GM23338 (cell line): ENCODE measurements at regions not wholly inside any gene's neighbourhood (a gene's known extent, or its start where the extent isn't known, plus 50 kb on each side); places are given as distances from the start of the nearest gene placed in this dataset.

Source experiments
- ATAC-seq: fragments of 200-7000 bp; cut with Tn5 transposase; 3 replicates; pipeline ENCODE4 v1.9.1; 2020
- DNase-seq: peaks from one replicate; pipeline ENCODE4 v3.0.0-alpha.2; 2015; ENCODE audit warnings: low spot score
- H2AFZ ChIP-seq: fragments of 200-600 bp; sonication (generic); 2 replicates; pipeline ENCODE4 v1.8.0; 2016; ENCODE audit warnings: antibody characterized with exemption, mild to moderate bottlenecking, moderate library complexity
- H3F3A ChIP-seq: fragments of 200-600 bp; sonication (generic); replicated peaks from 2 replicates; pipeline ENCODE4 v1.8.0; 2017; ENCODE audit warnings: antibody characterized with exemption, mixed run types, low read depth
- H3K27ac ChIP-seq: fragments of 200-600 bp; sonication (generic); 2 replicates; pipeline ENCODE4 v1.6.1; 2016; ENCODE audit warnings: low read depth
- H3K27me3 ChIP-seq: fragments of 200-600 bp; sonication (generic); 2 replicates; pipeline ENCODE4 v1.8.0; 2016; ENCODE audit warnings: mild to moderate bottlenecking, mixed run types, moderate library complexity; ENCODE audit not compliant: insufficient read depth
- H3K36me3 ChIP-seq: fragments of 200-600 bp; sonication (generic); 2 replicates; pipeline ENCODE4 v1.8.0; 2016; ENCODE audit warnings: mild to moderate bottlenecking; ENCODE audit not compliant: insufficient read depth
- H3K4me1 ChIP-seq: fragments of 200-600 bp; sonication (generic); 2 replicates; pipeline ENCODE4 v1.8.0; 2016; ENCODE audit warnings: mild to moderate bottlenecking, moderate library complexity; ENCODE audit not compliant: insufficient read depth
- H3K4me2 ChIP-seq: fragments of 200-600 bp; sonication (generic); 2 replicates; pipeline ENCODE4 v1.7.1; 2017; ENCODE audit warnings: mixed run types
- H3K4me3 ChIP-seq: fragments of 200-600 bp; sonication (generic); 2 replicates; pipeline ENCODE4 v1.6.1; 2016; ENCODE audit warnings: mixed run types
- H3K79me2 ChIP-seq: fragments of 200-600 bp; sonication (generic); replicated peaks from 2 replicates; pipeline ENCODE4 v1.8.0; 2017; ENCODE audit warnings: mild to moderate bottlenecking; ENCODE audit not compliant: insufficient read depth
- H3K9me2 ChIP-seq: fragments of 200-600 bp; sonication (generic); 2 replicates; pipeline ENCODE4 v1.8.0; 2017; ENCODE audit not compliant: insufficient read depth
- H4K20me1 ChIP-seq: fragments of 200-600 bp; sonication (generic); replicated peaks from 2 replicates; pipeline ENCODE4 v1.8.0; 2017; ENCODE audit warnings: mild to moderate bottlenecking; ENCODE audit not compliant: insufficient read depth
- H3K27ac Mint-ChIP-seq: 2 replicates; pipeline ENCODE4 v1.8.0; 2020; ENCODE audit warnings: inconsistent platforms, mild to moderate bottlenecking, moderate library complexity, mixed read lengths
- H3K27me3 Mint-ChIP-seq: 3 replicates; pipeline ENCODE4 v1.8.0; 2022; ENCODE audit warnings: low read depth, mild to moderate bottlenecking, moderate library complexity, mixed read lengths, inconsistent platforms; ENCODE audit not compliant: insufficient read depth, poor library complexity
- H3K36me3 Mint-ChIP-seq: 3 replicates; pipeline ENCODE4 v1.8.0; 2021; ENCODE audit warnings: low read depth, mild to moderate bottlenecking, inconsistent platforms, moderate library complexity, mixed read lengths
- H3K4me1 Mint-ChIP-seq: 3 replicates; pipeline ENCODE4 v1.8.0; 2020; ENCODE audit warnings: mild to moderate bottlenecking, inconsistent platforms, mixed read lengths
- H3K4me3 Mint-ChIP-seq: 3 replicates; pipeline ENCODE4 v1.8.0; 2021; ENCODE audit warnings: moderate library complexity, mild to moderate bottlenecking, inconsistent platforms, mixed read lengths
- H3K9me3 Mint-ChIP-seq: 3 replicates; pipeline ENCODE4 v1.8.0; 2020; ENCODE audit warnings: moderate library complexity, mild to moderate bottlenecking, inconsistent platforms, mixed read lengths
- CTCF ChIP-seq, 2 experiments: fragments of 200-600 bp in 1 of 2; sonication (generic) in 1 of 2; conservative IDR thresholded peaks; 2 replicates each; pipeline versions ENCODE4 v1.5.1 to v1.6.1; 2016 to 2017; ENCODE audit warnings: antibody characterized with exemption in 2 of 2, low read depth in 2 of 2, mild to moderate bottlenecking in 2 of 2, moderate library complexity in 1 of 2
- ETS1 ChIP-seq: IDR thresholded peaks from 2 replicates; pipeline ENCODE4 v1.6.1; 2016; ENCODE audit warnings: antibody characterized with exemption
- EZH2 ChIP-seq: fragments of 200-600 bp; sonication (generic); IDR thresholded peaks from one replicate; pipeline ENCODE4 v1.8.0; 2017; ENCODE audit warnings: antibody characterized with exemption, mild to moderate bottlenecking, low read depth; ENCODE audit not compliant: unreplicated experiment
- EZH2phosphoT487 ChIP-seq: fragments of 200-600 bp; sonication (generic); IDR thresholded peaks from one replicate; pipeline ENCODE4 v1.8.1; 2018; ENCODE audit warnings: antibody characterized with exemption; ENCODE audit not compliant: unreplicated experiment
- NANOG ChIP-seq: IDR thresholded peaks from 2 replicates; pipeline ENCODE4 v1.6.1; 2016; ENCODE audit warnings: antibody characterized with exemption, borderline replicate concordance
- POLR2AphosphoS5 ChIP-seq: IDR thresholded peaks from 2 replicates; pipeline ENCODE4 v1.6.1; 2016; ENCODE audit warnings: antibody characterized with exemption, low read depth
- REST ChIP-seq: IDR thresholded peaks from one replicate; pipeline ENCODE4 v1.6.1; 2018; ENCODE audit warnings: antibody characterized with exemption; ENCODE audit not compliant: unreplicated experiment
- ZNF114 ChIP-seq: fragments of 250-450 bp; sonication (Bioruptor Pico); IDR thresholded peaks from 2 replicates; pipeline ENCODE4 v1.5.0; 2020; ENCODE audit warnings: mild to moderate bottlenecking, moderate library complexity
- ZNF331 ChIP-seq: fragments of 250-450 bp; sonication (Bioruptor Pico); IDR thresholded peaks from 2 replicates; pipeline ENCODE4 v1.5.0; 2020; ENCODE audit warnings: low read depth, mild to moderate bottlenecking, moderate library complexity
- ZNF462 ChIP-seq: fragments of 250-450 bp; sonication (Bioruptor Pico); IDR thresholded peaks from 2 replicates; pipeline ENCODE4 v1.5.0; 2020; ENCODE audit warnings: mild to moderate bottlenecking, moderate library complexity

- Histone ChIP-seq H2AFZ (no peak overlapping the region), H3K4me3 (no peak overlapping the region), H3K27me3 (peaks cover 7% of the 10 kb centered on the region; the same call in 1 of the 2 replicates), H3K36me3 (no peaks in the 10 kb centered on the region), H4K20me1 (no peaks in the 10 kb centered on the region), H3K27ac (no peak overlapping the region), H3K4me1 (no peaks in the 10 kb centered on the region; the same call in 1 of the 2 replicates), H3F3A (no peaks in the 10 kb centered on the region), H3K79me2 (no peaks in the 10 kb centered on the region), H3K4me2 (no peak overlapping the region), H3K9me2 (no peaks in the 10 kb centered on the region)
- no peak for TF ChIP-seq CTCF (conservative IDR thresholded peaks at IDR 0.05; ENCODE audit: low read depth in 2 of 2)
- no peak for TF ChIP-seq POLR2AphosphoS5
- no peak for TF ChIP-seq EZH2
- TF ChIP-seq EZH2phosphoT487: no peak
- TF ChIP-seq ETS1: no peak
- TF ChIP-seq ZNF331 (CRISPR knock-in tag): no peak
- no peak for TF ChIP-seq REST
- TF ChIP-seq ZNF462 (CRISPR knock-in tag): no peak
- no peak for TF ChIP-seq ZNF114
- TF ChIP-seq NANOG: no peak
- ATAC-seq (no peak), DNase-seq (no peak)
- H3K4me1 Mint-ChIP-seq: peaks cover 9% of the 10 kb centered on the region; the same call in 1 of the 3 replicates
- H3K27me3 Mint-ChIP-seq: peaks cover 10% of the 10 kb centered on the region
- no peaks in the 10 kb centered on the region for H3K36me3 Mint-ChIP-seq
- H3K9me3 Mint-ChIP-seq: no peaks in the 10 kb centered on the region
- H3K4me3 Mint-ChIP-seq: no peak overlapping the region
- no peak overlapping the region for H3K27ac Mint-ChIP-seq
Observed at GRCh38 chr20:59520814-59521213, 83.5 kb upstream of the PHACTR3 start.
